Activated CD4-positive, alpha-beta T cell treated with anti-CD3 and anti-CD28 coated beads, Interleukin-2, Interleukin-4, amounts not matched to agents 100 ng/mL and 50 ng/mL, durations not matched to agents 16 hours and 8 hours (primary cell): ENCODE measurements at regions not wholly inside any gene's neighbourhood (a gene's known extent, or its start where the extent isn't known, plus 50 kb on each side); places are given as distances from the start of the nearest gene placed in this dataset.
"Not testable (repeated sequence)": the region's sequence is repeated elsewhere in the genome, so short reads cannot be mapped to it uniquely, and the experiment has no call there.

Experiments
- DNase-seq: peaks from one replicate; pipeline ENCODE4 v3.0.0-alpha.2; 2020; ENCODE audit warnings: low spot score

DNA sequence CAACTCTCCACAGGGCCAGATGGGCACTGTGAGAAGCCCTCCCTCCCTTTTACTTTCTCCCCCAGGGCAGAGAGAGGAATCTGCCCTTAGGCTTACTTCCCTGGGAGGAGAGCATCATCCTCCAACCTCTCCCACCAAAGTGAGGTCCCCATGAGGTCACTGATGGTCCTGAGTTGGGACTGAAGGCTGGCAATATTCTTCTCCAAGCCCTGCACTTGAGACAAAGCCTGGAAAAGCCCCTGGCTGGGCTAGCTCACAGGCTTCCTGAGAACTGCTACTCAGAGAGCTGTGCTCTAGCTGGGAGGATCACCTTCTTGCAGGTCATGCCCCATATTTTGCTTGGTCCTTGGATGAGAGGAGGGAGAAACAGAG lies 110.0 kb upstream of the MEF2A start:
- DNase-seq = no peak

DNA sequence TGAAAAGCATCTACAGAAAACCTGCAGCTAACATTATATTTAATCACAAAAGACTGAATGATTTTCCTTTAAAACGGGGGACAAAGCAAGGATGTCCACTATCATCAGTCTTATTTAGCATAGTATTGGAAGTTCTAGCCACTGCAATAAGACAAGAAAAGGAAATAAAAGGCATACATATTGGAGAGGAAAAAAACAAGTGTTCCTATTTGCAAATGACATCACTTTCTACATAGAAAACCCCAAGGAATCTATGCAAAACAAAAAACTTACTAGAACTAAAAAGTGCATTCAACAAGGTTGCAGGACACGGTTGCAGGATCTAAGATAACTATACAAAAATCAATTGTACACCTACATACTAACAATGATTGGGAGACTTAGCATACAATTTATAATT lies 101.6 kb upstream of the MEF2A start:
- DNase-seq = no peak

DNA sequence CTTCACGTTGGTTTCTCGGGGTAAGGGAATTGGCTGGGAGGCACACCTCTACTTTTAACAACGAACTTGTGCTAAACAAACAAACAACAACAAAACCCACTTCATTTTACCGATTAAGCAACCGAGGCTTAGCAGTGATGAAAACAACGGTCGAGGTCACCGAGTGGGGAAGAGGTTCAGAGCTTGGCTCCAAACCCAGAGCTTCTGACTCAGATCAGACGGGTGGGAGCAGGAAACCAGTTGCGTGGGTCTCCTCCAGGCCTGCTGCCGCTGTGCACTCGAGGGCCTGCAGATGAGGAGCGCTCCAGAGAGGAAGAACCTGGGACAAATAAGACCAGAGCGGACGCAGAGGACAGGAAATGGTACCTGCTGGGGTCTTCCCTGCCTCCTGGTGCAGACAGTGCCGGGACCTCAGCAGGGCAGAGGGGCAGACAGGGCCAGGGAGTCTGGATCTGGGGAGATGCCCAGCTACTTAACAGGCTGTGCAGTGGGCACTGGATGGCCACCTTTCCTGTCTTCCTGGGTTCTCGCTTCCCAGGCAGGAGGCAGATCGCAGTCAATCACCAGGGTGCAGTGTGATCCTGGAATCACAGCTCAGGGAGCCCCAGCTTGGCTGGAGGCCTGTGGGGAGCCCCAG lies 99.0 kb upstream of the MEF2A start:
- DNase-seq = no peak

DNA sequence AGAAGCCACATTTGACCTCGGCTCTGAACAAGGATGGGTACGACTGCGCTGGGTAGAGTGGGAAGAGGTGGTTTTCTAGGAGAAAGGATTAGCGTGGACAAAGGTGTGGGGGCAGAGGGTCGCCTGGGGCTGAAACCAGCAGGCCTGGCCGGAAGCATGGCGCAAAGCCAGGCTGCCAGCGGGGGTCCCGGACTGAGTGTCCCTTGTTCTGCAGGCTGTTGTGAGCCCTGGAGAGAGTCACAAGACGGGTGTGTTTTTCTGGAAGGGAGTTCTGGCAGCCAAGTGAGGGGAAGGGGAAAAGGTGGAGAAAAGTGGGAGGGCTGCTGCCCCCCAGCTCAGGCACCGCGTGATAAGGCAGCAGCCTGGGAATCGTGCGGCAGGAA lies 98.5 kb upstream of the MEF2A start:
- no peak for DNase-seq

DNA sequence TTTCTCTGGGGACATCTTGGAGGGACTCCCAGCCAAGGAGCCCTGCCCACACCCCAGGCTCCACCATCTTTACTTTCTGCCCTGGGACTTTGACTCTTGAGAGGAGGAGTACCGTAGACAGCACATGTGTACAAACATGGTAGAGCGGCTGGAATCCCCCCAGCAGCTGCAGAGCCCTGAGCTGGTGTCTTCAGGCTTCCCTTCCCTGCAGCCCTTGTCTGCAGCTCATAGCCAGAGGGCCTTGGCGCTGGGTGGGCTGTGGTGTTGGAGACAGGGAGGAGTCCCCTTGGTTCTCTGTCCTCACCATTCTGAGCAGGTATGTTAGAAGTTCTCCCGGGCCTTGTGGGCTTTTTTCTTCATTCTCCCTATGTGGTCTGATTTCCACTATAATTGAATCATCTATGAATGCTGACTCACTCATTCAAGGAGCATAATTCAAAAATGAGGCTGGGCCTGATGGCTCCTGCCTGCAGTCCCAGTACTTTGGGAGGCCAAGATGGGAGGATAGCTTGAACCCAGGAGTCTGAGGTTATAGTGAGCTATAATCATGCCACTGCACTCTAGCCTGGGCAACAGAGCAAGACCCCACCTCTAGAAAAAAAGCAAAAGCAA lies 97.8 kb upstream of the MEF2A start:
- no peak for DNase-seq

DNA sequence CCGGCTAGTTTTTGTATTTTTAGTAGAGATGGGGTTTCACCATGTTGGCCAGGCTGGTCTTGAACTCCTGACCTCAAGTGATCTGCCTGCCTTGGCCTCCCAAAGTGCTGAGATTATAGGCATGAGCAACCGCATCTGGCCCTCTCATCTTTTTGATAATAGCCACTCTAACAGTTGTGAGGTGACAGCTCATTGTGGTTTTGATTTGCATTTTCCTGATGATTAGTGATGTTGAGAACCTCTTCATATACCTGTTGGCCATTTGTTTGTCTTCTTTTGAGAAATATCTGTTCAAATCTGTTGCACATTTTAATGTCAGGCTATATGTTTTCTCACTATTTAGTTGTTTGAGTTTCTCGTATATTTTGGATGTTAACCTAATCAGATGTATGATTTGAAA lies 95.6 kb upstream of the MEF2A start:
- DNase-seq = not testable (repeated sequence)

DNA sequence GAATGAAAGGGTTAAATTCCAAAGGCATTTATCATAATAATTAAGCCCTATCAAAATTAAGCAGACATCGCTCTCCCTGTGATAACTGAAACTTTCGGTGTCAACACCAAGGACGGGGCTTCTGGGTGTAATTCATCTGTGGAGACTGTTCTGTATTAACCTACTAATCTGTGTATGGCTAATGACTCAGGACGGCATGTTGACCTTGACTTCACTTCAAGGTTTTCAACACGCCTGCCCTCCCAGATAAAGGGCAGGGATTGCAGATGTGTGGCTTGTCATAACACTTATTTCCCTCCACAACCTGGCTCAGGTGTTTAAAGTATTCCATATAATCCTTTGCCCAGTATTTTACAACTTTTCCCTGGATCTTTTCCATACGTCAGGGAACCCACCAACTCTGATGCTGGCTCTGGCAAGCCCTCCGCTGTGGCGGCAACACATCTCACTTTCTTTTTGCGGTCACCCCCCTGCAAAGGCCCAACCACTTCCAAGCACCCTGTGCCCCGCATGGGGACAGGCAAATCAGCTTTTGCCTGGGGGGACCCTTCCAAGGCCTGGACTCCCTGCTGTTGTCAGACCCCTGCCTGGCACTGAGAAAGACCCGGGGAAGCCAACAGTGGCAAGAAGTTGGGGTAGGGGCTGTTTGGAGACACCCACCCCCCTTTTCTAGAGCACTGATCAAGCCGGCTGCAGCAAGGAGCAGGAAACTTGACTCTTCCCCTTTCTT lies 93.2 kb upstream of the MEF2A start:
- DNase-seq = no peak

DNA sequence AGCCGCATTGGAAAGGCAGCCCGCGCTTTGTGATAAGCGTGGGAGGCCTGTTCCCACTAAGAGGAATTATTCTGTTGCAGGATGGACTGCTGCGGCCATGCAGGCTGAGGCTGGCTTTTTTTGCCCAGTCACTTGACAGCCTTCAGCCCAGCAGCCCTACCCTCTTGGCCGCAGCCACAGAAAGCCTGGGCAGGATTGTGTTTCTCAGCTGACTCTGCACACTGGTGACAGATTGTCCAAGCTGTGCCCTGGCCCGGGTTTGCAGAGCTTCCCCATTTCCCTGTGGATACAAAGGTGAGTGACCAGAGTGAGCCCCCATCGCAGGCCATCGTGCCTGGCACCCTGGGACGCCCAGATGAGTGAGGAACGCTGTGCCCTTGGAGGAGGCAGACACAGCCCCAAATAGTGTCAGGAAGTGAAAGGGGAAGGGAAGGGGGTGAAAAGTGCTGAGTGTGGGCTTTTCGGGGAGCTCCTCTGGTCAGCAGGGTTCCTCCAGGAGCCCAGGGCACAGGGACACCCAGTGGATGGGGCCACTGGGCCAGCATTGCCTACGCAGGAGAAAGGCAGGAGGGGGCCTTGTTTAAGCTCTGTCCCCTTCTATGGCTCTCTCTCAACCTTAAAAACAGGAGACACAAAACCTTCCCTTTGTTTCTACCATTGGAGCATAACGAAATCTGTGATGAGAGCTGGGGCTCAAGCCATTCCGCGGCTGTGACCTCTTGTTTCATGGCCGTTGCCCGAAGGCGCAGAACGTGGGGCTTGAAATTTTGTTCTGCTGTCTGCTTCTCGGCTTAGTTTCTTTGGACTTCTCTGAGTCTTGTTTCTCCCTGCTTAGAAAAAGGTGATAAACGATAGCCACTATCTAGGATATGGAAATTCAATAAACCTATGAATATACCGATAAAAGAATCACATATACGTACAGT lies 91.5 kb upstream of the MEF2A start:
- no peak for DNase-seq

DNA sequence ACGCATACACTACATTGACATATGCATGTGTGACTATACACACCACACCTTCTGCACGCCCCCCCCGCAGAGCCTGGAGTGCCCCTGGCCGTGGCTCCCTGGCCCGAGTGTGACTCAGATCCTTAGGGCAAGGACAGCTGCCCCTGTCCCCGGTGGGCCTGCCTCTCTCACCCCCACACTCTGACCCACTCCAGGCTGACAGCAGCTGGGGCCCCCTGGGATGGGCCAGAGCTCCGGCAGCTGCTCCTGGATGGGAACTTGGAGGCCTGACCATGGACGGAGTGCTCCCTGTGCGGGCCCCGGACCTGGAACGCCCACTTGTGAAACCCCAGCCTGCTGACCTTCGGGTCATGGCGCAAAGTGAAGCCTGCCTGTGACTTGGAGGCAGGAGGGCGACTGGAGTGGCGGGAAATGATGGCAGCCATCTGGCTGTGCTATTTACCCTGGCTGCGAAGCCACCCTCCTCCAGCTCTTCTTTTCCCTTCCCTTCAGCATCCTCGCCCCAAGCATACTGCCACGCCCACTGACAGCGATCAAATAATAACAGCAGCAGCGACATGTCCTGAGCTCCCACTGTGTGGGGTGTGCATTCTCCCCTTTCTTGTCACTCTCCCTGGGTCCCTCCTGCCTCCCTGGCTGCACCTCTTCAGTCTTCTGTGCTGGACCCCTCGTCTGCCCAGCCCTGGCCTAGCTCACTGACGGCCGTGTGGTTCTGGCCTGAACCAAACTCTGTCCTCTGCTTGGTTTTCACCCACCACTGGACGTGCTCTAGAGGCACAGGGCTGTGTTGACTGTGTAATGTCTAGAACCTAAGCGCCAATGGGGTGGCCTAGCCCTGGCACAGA lies 90.7 kb upstream of the MEF2A start:
- DNase-seq = no peak

DNA sequence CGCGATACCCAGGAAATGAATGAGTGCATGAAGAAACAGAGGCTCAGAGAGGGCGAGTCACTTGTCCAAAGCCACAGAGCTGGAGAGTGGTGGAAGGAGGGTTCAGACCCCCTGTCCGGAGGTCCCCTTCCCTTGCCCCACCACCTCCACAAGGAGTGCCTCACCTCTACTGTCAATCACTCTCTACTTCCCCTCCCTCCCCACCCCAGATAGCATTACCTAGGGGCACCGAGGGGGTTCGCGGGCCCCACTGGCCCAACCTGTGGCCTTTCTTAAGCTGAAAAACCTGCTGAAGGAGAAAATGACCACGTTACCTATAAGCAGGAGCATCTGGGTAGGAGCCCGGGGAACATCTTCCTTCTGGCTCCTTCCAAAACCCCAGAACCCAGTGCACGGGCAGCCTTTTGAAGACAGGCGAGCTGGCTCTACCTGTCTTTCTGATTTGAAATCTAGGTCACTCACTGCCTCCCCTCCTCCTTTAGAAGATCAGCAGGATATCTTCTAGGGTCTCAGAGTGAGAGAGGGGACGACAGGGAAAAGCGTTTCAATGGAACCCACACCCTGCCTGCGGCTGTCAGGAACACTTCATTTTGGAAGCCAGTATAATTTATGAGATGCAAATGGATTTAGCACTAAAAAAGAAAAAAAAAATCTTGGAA lies 89.9 kb upstream of the MEF2A start:
- no peak for DNase-seq

DNA sequence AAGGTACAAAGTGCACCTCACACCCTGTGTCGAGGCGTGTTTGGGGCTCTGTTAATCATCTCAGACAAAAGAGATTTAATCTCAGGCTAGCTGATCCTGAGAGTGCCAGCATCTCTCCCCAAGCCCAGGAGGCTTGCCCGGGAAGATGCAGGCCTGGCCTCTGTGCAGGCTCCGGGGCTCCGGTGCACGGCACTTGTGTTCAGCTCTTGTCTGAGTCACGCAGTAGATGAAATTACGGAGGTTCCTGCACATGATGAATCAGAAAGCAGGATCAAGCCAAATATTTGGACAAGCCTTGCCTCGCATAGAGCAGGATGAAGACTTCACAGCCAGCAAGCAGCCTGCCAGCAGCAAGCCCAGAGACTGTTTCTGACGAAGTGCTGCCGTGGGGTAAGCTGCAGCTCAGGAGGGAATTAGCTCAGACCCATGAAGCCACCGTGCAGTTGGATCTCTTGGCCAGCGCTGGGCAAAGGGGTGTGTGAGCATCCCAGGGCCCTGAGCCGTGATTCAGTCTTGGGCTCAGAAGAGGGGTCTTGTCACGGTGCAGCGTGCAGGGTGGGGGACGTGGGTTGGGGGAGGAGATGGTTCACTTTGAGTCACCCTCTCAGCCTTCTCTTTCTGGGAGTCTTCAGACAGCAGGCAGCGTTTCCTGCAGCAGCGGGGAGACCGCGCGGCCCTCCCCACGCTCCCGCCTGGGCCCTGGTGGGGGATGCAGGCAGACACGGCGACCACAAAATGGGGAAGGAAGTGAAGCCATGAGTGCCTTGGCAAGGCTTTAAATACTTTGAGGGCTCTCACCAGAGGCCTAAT lies 89.2 kb upstream of the MEF2A start:
- no peak for DNase-seq

DNA sequence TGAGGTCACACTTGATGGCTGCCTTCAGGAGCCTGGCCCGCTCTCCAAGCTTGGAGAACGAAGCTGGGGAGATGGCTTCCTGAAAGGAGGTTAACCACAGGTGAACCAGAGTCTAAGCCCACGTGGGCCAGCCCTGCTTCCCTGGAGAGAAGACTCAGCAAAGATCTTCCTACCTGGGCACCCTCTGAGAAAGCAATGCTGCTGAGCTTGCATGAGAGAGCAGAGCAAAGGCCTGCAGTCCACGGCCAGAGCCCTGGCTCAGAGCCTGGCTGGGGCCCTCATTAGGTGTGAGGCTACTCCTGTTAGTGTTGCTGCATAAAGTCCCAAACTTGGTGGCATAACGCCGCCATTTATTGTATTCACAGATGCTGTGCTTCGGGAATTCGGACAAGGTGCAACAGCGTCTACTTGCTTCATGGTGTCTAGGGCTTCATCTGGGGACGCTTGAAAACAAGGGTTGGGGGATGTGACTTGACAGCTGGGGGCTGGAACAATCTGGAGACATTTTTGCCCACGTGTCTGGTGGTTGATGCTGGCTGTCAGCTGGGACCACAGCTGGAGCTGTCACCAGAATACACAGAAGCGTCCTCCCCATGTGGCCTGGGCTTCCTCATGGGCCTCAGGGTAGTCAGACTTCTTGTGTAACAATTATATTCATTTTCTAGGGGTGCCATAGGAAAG lies 87.9 kb upstream of the MEF2A start:
- no peak for DNase-seq

DNA sequence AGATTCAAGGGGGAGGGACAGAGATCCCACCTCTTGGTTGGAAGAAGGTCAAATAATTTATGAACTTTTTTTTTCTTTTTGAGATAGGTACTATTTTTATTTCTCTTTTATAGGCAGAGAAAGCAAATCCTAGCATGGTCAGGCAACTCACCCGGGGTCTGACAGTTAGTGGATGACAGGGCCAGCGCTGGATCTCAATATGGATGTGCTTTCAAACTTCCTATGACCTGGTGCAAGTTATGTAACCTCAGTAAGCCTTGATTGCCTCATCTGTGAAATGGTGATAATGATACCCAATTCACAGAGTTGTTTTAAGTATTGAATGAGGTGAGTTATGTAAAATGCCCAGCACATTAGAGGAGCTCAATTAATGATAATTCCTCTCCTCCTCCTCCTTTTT lies 86.8 kb upstream of the MEF2A start:
- DNase-seq = no peak

DNA sequence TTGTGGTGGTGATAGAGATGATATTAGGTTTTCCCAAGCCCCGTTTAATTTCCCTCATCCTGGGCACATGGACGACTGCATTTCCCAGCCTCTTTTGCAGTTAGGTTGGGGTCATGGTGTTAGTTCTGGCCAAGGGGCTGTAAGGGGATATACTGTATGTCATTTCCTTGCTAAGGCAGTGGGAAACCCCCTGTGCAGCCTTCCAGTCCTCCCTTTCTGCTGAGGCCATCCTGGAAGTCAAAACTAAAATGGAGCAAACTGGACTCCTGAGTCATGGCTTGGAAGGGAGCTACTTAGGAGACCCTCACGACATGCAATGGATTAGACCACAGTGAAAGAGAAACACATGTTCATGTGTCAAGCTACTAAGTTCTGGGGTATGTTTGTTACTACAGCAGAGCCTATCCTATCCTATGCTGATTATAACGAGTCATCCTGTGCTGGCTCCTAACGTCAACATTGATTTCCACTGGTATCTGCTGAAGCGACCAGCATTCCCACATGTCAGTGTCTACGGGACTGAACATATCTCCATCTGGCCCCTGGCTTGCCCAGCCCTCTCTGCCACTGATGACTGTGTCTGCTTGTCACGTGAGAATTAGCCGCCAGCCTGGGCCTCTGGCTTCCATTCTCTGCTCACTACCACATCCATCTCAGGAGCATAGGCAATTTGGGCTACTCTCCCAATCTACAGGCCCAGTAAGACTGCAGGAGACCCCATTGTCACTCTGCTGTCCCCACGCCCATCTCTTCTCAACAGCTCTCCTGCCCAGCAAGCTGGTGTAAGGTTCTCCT lies 85.6 kb upstream of the MEF2A start:
- DNase-seq = no peak

DNA sequence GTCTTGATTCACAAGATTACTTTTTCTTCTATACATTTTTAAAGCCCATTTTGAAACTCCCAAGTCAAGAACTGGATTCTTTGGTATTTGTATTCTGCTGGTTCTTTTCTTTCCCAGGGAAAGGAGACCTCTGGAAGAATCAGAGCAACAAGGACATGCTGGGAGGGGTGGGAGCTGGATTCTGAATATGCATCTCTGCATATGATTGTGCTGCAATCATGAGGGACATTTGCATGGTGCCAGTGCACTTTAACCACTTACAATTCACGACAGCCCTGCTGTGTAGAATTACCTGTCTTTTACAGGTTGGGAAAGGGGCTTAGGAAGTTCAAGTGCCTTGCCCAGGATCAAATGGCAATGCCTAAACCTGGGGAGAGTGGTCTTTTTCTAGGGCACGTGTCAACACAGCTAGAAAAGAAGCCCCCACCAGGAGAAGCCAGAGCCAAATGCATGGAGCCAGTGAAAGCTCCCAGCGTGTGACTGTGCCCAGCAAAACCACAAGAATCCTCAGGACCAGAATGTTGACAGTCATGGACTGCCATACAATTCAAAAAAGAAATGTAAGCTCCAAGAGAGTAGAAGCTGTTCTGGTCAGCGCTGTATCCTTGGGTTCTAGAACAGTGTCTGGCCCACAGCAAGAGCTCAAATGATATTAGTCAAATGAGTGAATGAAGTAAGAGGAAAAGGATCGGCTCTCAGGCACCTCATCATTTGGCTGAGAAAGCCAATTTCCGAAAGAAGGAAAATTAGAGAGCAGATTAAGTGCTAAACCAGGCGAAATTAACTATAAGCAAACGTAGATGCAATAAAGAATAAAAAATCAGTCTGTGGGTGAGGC lies 84.5 kb upstream of the MEF2A start:
- DNase-seq = no peak

DNA sequence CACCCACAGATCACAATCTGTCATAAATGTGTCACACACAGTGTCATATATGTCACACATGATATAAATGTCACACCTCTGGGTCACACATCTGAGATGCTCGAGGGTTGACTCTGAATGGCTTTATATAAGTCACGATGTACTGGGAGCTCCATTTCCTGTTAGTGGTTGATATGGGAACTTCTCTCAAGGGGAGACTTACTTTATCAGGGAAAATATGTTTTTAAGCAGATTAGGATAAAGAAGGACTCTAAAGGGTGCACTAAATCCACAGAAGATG lies 83.9 kb upstream of the MEF2A start:
- DNase-seq = no peak

DNA sequence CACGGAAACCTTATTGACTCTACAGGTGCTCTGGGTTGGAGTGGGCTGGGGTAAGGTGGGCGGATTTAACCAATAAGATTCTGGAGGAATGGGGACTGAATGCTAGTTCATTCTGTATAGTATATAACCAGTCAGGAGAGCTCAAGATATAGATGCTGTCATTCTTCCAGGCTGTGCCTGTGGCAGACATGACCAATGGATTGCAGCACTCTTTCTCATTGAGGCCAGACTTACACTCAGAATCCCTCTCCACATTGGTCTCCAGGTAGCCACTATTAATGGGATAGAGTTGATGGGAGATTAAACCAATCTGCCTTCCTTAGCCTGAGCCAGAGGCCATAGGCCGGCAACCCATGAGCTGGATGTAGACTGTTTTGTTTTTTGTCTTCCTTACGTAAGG lies 82.8 kb upstream of the MEF2A start:
- no peak for DNase-seq
